ENCODE measurements at regions not wholly inside any gene's neighbourhood (a gene's known extent, or its start where the extent isn't known, plus 50 kb on each side); places are given as distances from the start of the nearest gene placed in this dataset.

- Histone ChIP-seq H3K4me3 (no peak overlapping the region), H3K27me3 (no peaks in the 10 kb centered on the region), H3K9me3 (peaks cover 0 to 24% (median 4%) of the 10 kb centered on the region in 11 donors), H3K4me1 (no peaks in the 10 kb centered on the region), H3K27ac (no peak overlapping the region), H3K36me3 (no peaks in the 10 kb centered on the region)
- WGBS, 2 donors: 75% methylated on average over 3 of the region's 3 CpGs
- intact Hi-C loops (cut with DNase I): no loop called here
- DNase-seq (no peak), ATAC-seq (no peak)
- TF ChIP-seq CTCF (IDR thresholded peaks at IDR 0.05): no peak
Observed at GRCh38 chr2:59701271-59701994, 852.0 kb downstream of the BCL11A start.

GRCh38 chr2:59694176-59694575, 859.3 kb downstream of the BCL11A start:
- Histone ChIP-seq H3K27ac (no peak overlapping the region), H3K4me3 (no peak overlapping the region), H3K27me3 (no peaks in the 10 kb centered on the region), H3K9me3 (peaks cover 0 to 14% (median 3%) of the 10 kb centered on the region in 11 donors), H3K4me1 (peaks cover 0 to 6% (median 0%) of the 10 kb centered on the region in 9 donors), H3K36me3 (no peaks in the 10 kb centered on the region)
- intact Hi-C loops (cut with DNase I): no loop called here
- WGBS, 2 donors: 54 to 68% methylated on average over 1 of the region's 1 CpG
- no peak for TF ChIP-seq CTCF (IDR thresholded peaks at IDR 0.05)
- ATAC-seq (no peak), DNase-seq (no peak)

- no peak overlapping the region for H3K27ac ChIP-seq
- H3K4me1 ChIP-seq: peaks cover 0 to 6% (median 0%) of the 10 kb centered on the region in 9 donors
- intact Hi-C loops (cut with DNase I): no loop called here
- H3K36me3 ChIP-seq: no peaks in the 10 kb centered on the region
- TF ChIP-seq CTCF (IDR thresholded peaks at IDR 0.05): no peak
- ATAC-seq (no peak), DNase-seq (no peak)
- 45 to 58% methylated on average over 2 of the region's 2 CpGs for WGBS, 2 donors
- peaks cover 0 to 14% (median 3%) of the 10 kb centered on the region in 11 donors for H3K9me3 ChIP-seq
- H3K4me3 ChIP-seq: no peak overlapping the region
- H3K27me3 ChIP-seq: no peaks in the 10 kb centered on the region
Observed at GRCh38 chr2:59693231-59693959, 860.1 kb downstream of the BCL11A start.

- H3K27ac ChIP-seq: no peak overlapping the region
- no peaks in the 10 kb centered on the region for H3K27me3 ChIP-seq
- DNase-seq (no peak), ATAC-seq (no peak)
- 83 to 86% methylated on average over 3 of the region's 3 CpGs for WGBS, 2 donors
- intact Hi-C loops (cut with DNase I): no loop called here
- H3K4me1 ChIP-seq: peaks cover 0 to 6% (median 0%) of the 10 kb centered on the region in 9 donors
- H3K4me3 ChIP-seq: no peak overlapping the region
- H3K9me3 ChIP-seq: peaks cover 0 to 14% (median 3%) of the 10 kb centered on the region in 11 donors
- no peak for TF ChIP-seq CTCF (IDR thresholded peaks at IDR 0.05)
- H3K36me3 ChIP-seq: no peaks in the 10 kb centered on the region
Observed at GRCh38 chr2:59691518-59692190, 861.8 kb downstream of the BCL11A start.

All from heart right ventricle (tissue), 16 donors.